ENCODE measurements at regions not wholly inside any gene's neighbourhood (a gene's known extent, or its start where the extent isn't known, plus 50 kb on each side); places are given as distances from the start of the nearest gene placed in this dataset.

- TF ChIP-seq SIN3A (conservative IDR thresholded peaks at IDR 0.05 in 1 of 2, IDR thresholded peaks at IDR 0.05 in 1 of 2; ENCODE audit: low read depth in 1 of 2, low read length in 2 of 2) (no peak), GABPA (IDR thresholded peaks at IDR 0.05; ENCODE audit: borderline replicate concordance, insufficient read depth, low read length) (no peak), CREB1 (IDR thresholded peaks at IDR 0.05) (no peak), KDM5A (IDR thresholded peaks at IDR 0.05; ENCODE audit: low read length) (no peak)
Observed at GRCh38 chrX:724256-724655, 93.7 kb downstream of the SHOX start (continued).

All from H1 (cell line).